SK-N-SH treated with all-trans-retinoic acid at 6 μM for 48 hours (cell line): ENCODE measurements at regions not wholly inside any gene's neighbourhood (a gene's known extent, or its start where the extent isn't known, plus 50 kb on each side); places are given as distances from the start of the nearest gene placed in this dataset.

Experiments used
- ATAC-seq: fragments of 200-7000 bp; cut with Tn5 transposase; 3 replicates; pipeline ENCODE4 v1.9.1; 2020; ENCODE audit warnings: mild to moderate bottlenecking, moderate library complexity
- ARNTL ChIP-seq: fragments of 450-650 bp; formaldehyde crosslinking; IDR thresholded peaks from 2 replicates; pipeline ENCODE4 v1.5.0; 2020; ENCODE audit warnings: low read depth, mild to moderate bottlenecking, moderate library complexity, borderline replicate concordance
- BACH2 ChIP-seq: fragments of 250-450 bp; sonication (Bioruptor Pico); IDR thresholded peaks from 2 replicates; pipeline ENCODE4 v1.9.0; 2021; ENCODE audit warnings: mild to moderate bottlenecking, borderline replicate concordance
- CREB5 ChIP-seq: fragments of 250-450 bp; sonication (Bioruptor Pico); IDR thresholded peaks from 2 replicates; pipeline ENCODE4 v1.5.1; 2020; ENCODE audit warnings: low read depth, mild to moderate bottlenecking, moderate library complexity
- CSDC2 ChIP-seq: fragments of 250-450 bp; sonication (Bioruptor Pico); IDR thresholded peaks from 2 replicates; pipeline ENCODE4 v1.5.0; 2020; ENCODE audit warnings: mild to moderate bottlenecking, moderate library complexity
- GLIS3 ChIP-seq: fragments of 250-450 bp; sonication (Bioruptor Pico); IDR thresholded peaks from 2 replicates; pipeline ENCODE4 v1.5.0; 2020; ENCODE audit warnings: mild to moderate bottlenecking, moderate library complexity
- ISL1 ChIP-seq: fragments of 250-450 bp; sonication (Bioruptor Pico); IDR thresholded peaks from 2 replicates; pipeline ENCODE4 v2.1.2; 2022; ENCODE audit warnings: mild to moderate bottlenecking, moderate library complexity
- OSR1 ChIP-seq: fragments of 250-450 bp; sonication (Bioruptor Pico); IDR thresholded peaks from 2 replicates; pipeline ENCODE4 v1.8.0; 2022; ENCODE audit warnings: moderate library complexity, mild to moderate bottlenecking, inconsistent platforms
- PPARA ChIP-seq: fragments of 250-450 bp; sonication (Bioruptor Pico); IDR thresholded peaks from 2 replicates; pipeline ENCODE4 v1.5.0; 2020; ENCODE audit warnings: mild to moderate bottlenecking, borderline replicate concordance
- RARB ChIP-seq: fragments of 250-450 bp; sonication (Bioruptor Pico); IDR thresholded peaks from 2 replicates; pipeline ENCODE4 v1.8.0; 2021; ENCODE audit warnings: mild to moderate bottlenecking, moderate library complexity
- SNAI2 ChIP-seq: fragments of 250-450 bp; sonication (Bioruptor Pico); IDR thresholded peaks from 2 replicates; pipeline ENCODE4 v1.5.0; 2020; ENCODE audit warnings: mild to moderate bottlenecking, moderate library complexity
- TCF4 ChIP-seq: fragments of 250-450 bp; sonication (Bioruptor Pico); IDR thresholded peaks from 2 replicates; pipeline ENCODE4 v1.8.0; 2021; ENCODE audit warnings: mild to moderate bottlenecking, moderate library complexity, borderline replicate concordance
- TOX ChIP-seq: fragments of 250-450 bp; sonication (Bioruptor Pico); IDR thresholded peaks from 2 replicates; pipeline ENCODE4 v1.8.0; 2021; ENCODE audit warnings: mild to moderate bottlenecking, moderate library complexity, borderline replicate concordance
- TSHZ2 ChIP-seq: fragments of 250-450 bp; sonication (Bioruptor Pico); IDR thresholded peaks from 2 replicates; pipeline ENCODE4 v1.5.0; 2020; ENCODE audit warnings: mild to moderate bottlenecking, moderate library complexity
- ZFP30 ChIP-seq: fragments of 450-650 bp; formaldehyde crosslinking; IDR thresholded peaks from 2 replicates; pipeline ENCODE4 v1.5.0; 2022; ENCODE audit warnings: mild to moderate bottlenecking, moderate library complexity
- ZNF565 ChIP-seq: fragments of 450-650 bp; formaldehyde crosslinking; conservative IDR thresholded peaks from 2 replicates; pipeline ENCODE4 v1.5.0; 2020; ENCODE audit warnings: low read depth, mild to moderate bottlenecking, moderate library complexity
- ZNF70 ChIP-seq: fragments of 450-650 bp; formaldehyde crosslinking; IDR thresholded peaks from 2 replicates; pipeline ENCODE4 v1.5.0; 2020; ENCODE audit warnings: mild to moderate bottlenecking, moderate library complexity
- ZNF8 ChIP-seq: fragments of 450-650 bp; formaldehyde crosslinking; IDR thresholded peaks from 2 replicates; pipeline ENCODE4 v1.5.0; 2020; ENCODE audit warnings: mild to moderate bottlenecking, moderate library complexity
- TF ChIP-seq, protein P1 (sequence below): fragments of 250-450 bp; sonication (Bioruptor Pico); IDR thresholded peaks from 2 replicates; pipeline ENCODE4 v1.8.0; 2021; ENCODE audit warnings: low read depth, mild to moderate bottlenecking, moderate library complexity, borderline replicate concordance
- TF ChIP-seq, protein P2 (sequence below): fragments of 250-450 bp; sonication (Bioruptor Pico); IDR thresholded peaks from 2 replicates; pipeline ENCODE4 v1.5.1; 2021; ENCODE audit warnings: mild to moderate bottlenecking, moderate library complexity
- TF ChIP-seq, protein P3 (sequence below): fragments of 250-450 bp; sonication (Bioruptor Pico); IDR thresholded peaks from 2 replicates; pipeline ENCODE4 v1.8.0; 2020; ENCODE audit warnings: mild to moderate bottlenecking, moderate library complexity, borderline replicate concordance

DNA sequence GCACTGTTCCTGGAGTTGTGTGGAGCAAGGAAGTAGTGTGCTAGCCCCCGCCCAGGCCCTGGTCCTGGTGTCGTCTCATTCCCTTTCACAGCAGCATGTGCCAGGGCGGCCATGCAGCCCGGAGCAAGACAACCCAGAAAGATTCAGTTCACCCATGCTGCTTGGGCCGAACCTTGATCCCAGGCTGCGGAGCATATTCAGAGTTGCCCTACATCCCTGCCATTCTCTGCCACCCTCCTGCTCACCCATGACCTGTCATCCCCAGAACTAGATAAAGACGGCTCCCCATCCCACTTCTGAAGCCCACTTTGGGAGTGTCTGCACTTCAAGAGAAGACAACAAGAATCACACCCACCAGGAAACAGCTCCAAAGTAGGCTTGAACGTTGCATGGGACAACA is 2452.5 kb downstream of the TP53TG3F start:
- no peak for ATAC-seq
- no peak for TF ChIP-seq CREB5 (CRISPR knock-in tag)
- no peak for TF ChIP-seq RARB (CRISPR knock-in tag)
- TF ChIP-seq, protein P1, sequence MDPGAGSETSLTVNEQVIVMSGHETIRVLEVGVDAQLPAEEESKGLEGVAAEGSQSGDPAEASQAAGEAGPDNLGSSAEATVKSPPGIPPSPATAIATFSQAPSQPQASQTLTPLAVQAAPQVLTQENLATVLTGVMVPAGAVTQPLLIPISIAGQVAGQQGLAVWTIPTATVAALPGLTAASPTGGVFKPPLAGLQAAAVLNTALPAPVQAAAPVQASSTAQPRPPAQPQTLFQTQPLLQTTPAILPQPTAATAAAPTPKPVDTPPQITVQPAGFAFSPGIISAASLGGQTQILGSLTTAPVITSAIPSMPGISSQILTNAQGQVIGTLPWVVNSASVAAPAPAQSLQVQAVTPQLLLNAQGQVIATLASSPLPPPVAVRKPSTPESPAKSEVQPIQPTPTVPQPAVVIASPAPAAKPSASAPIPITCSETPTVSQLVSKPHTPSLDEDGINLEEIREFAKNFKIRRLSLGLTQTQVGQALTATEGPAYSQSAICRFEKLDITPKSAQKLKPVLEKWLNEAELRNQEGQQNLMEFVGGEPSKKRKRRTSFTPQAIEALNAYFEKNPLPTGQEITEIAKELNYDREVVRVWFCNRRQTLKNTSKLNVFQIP (CRISPR knock-in tag), result no peak
- TF ChIP-seq ZFP30 (CRISPR knock-in tag), result no peak
- no peak for TF ChIP-seq PPARA
- no peak for TF ChIP-seq GLIS3
- no peak for TF ChIP-seq ZNF8 (CRISPR knock-in tag)
- TF ChIP-seq OSR1 (CRISPR knock-in tag), result no peak
- no peak for TF ChIP-seq ISL1
- TF ChIP-seq TSHZ2 (CRISPR knock-in tag), result no peak
- TF ChIP-seq BACH2 (CRISPR knock-in tag), result no peak

- no peak for ATAC-seq
- TF ChIP-seq ZNF70 (CRISPR knock-in tag) (no peak), TOX (CRISPR knock-in tag) (no peak), SNAI2 (CRISPR knock-in tag) (no peak), CREB5 (CRISPR knock-in tag) (no peak), ARNTL (CRISPR knock-in tag) (no peak), ZNF8 (CRISPR knock-in tag) (no peak), BACH2 (CRISPR knock-in tag) (no peak), ZNF565 (CRISPR knock-in tag) (no peak), TCF4 (CRISPR knock-in tag) (no peak), ISL1 (no peak), CSDC2 (CRISPR knock-in tag) (no peak), ZFP30 (CRISPR knock-in tag) (no peak)
- TF ChIP-seq, protein P2, sequence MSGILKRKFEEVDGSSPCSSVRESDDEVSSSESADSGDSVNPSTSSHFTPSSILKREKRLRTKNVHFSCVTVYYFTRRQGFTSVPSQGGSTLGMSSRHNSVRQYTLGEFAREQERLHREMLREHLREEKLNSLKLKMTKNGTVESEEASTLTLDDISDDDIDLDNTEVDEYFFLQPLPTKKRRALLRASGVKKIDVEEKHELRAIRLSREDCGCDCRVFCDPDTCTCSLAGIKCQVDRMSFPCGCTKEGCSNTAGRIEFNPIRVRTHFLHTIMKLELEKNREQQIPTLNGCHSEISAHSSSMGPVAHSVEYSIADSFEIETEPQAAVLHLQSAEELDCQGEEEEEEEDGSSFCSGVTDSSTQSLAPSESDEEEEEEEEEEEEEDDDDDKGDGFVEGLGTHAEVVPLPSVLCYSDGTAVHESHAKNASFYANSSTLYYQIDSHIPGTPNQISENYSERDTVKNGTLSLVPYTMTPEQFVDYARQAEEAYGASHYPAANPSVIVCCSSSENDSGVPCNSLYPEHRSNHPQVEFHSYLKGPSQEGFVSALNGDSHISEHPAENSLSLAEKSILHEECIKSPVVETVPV (CRISPR knock-in tag), result no peak
- TF ChIP-seq, protein P3, sequence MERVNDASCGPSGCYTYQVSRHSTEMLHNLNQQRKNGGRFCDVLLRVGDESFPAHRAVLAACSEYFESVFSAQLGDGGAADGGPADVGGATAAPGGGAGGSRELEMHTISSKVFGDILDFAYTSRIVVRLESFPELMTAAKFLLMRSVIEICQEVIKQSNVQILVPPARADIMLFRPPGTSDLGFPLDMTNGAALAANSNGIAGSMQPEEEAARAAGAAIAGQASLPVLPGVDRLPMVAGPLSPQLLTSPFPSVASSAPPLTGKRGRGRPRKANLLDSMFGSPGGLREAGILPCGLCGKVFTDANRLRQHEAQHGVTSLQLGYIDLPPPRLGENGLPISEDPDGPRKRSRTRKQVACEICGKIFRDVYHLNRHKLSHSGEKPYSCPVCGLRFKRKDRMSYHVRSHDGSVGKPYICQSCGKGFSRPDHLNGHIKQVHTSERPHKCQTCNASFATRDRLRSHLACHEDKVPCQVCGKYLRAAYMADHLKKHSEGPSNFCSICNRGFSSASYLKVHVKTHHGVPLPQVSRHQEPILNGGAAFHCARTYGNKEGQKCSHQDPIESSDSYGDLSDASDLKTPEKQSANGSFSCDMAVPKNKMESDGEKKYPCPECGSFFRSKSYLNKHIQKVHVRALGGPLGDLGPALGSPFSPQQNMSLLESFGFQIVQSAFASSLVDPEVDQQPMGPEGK (CRISPR knock-in tag), result no peak
These were observed 2472.3 kb downstream of the TP53TG3F start for GRCh38 chr16:35931722-35932121.
